Endothelial cell of umbilical vein (primary cell): ENCODE measurements at regions not wholly inside any gene's neighbourhood (a gene's known extent, or its start where the extent isn't known, plus 50 kb on each side); places are given as distances from the start of the nearest gene placed in this dataset.

Source experiments
- CTCF ChIP-seq, 2 donors: IDR thresholded peaks; 1 replicate in 1 of 2; 2 replicates in 1 of 2; pipeline ENCODE4 v1.5.1; 2011; ENCODE audit warnings: low read length in 2 of 2, mild to moderate bottlenecking in 2 of 2, moderate library complexity in 2 of 2, control low read depth in 1 of 2, inconsistent platforms in 1 of 2, low read depth in 1 of 2; ENCODE audit not compliant: insufficient read depth in 1 of 2; ENCODE audit errors: extremely low read depth in 1 of 2
- EZH2 ChIP-seq: IDR thresholded peaks from 2 replicates; pipeline ENCODE4 v1.6.1; 2012; ENCODE audit warnings: borderline replicate concordance, low read depth, mild to moderate bottlenecking, moderate library complexity, low read length, inconsistent platforms; ENCODE audit not compliant: severe bottlenecking
- JUN ChIP-seq: IDR thresholded peaks from 2 replicates; pipeline ENCODE4 v1.6.1; 2011; ENCODE audit warnings: borderline replicate concordance, low read depth; ENCODE audit not compliant: insufficient read length, insufficient read depth
- MAX ChIP-seq: IDR thresholded peaks from 2 replicates; pipeline ENCODE4 v1.6.1; 2011; ENCODE audit not compliant: insufficient read depth, insufficient read length
- POLR2A ChIP-seq: IDR thresholded peaks from 2 replicates; pipeline ENCODE4 v1.6.1; 2012; ENCODE audit warnings: low read depth, mild to moderate bottlenecking, control low read depth, low read length
- POLR2AphosphoS5 ChIP-seq: IDR thresholded peaks from 2 replicates; pipeline ENCODE4 v1.6.1; 2012; ENCODE audit warnings: low read depth, mild to moderate bottlenecking, control low read depth, low read length, moderate library complexity; ENCODE audit not compliant: insufficient read depth

GRCh38 chr6:44702292-44702691 lies 314.8 kb downstream of the CDC5L start:
- no peak for TF ChIP-seq CTCF (IDR thresholded peaks at IDR 0.05; ENCODE audit: extremely low read depth in 1 of 2, insufficient read depth in 1 of 2, low read depth in 1 of 2, low read length in 2 of 2)
- TF ChIP-seq EZH2: no peak
- TF ChIP-seq POLR2A: no peak
- TF ChIP-seq JUN: no peak
- TF ChIP-seq POLR2AphosphoS5: no peak
- no peak for TF ChIP-seq MAX
